ENCODE measurements at regions not wholly inside any gene's neighbourhood (a gene's known extent, or its start where the extent isn't known, plus 50 kb on each side); places are given as distances from the start of the nearest gene placed in this dataset.
A peak's percentile ranks its signal among the peaks of the same experiment; 100 is the strongest.

DNA sequence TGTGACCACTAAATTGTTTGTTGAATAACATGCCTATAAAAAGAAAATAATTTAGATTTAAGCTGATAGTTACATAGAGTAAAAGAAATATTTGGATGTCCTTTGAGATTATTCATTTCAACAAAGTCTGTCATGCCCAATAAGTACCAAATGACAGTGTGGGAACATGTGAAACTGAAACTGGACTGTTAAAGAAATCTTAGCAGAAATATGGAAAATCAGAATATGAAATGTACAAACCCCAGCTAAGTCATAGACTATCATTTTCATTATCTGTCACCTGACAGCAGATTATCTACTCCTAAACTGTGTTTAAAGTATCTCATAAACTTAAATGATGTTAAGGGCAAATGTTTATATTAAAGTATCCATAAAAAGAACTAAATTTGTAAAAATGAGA is 437.8 kb upstream of the FAM241A start:
- DNase-seq (ENCODE audit: low spot score), result no peak

DNA sequence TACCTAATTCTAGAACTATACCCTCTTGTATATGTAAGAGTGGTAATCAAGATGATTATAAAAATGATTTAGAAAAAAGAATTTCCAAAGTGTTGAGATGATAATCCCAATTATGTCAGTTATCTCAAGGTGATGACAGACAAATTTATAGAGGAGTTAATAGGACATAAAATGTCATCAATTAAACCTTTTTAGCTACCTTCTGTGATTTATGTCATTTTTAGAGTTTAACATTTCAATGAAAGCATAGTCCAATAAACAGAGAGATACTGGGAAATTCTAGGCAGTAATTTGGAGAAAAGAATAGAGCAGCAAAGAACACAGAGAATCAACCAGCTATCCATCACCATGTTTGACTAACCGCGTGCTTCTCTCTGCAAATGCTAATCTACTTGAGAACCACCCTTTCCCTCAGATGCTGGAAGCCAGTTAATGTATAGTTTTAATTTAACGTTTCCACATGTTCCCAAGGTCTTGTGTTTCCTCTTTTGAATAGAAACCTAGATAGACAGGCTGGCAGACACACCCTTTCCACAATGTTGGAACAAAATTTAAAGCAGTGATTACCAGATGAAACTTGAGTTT is 433.1 kb upstream of the FAM241A start:
- no peak for DNase-seq (ENCODE audit: low spot score)

DNA sequence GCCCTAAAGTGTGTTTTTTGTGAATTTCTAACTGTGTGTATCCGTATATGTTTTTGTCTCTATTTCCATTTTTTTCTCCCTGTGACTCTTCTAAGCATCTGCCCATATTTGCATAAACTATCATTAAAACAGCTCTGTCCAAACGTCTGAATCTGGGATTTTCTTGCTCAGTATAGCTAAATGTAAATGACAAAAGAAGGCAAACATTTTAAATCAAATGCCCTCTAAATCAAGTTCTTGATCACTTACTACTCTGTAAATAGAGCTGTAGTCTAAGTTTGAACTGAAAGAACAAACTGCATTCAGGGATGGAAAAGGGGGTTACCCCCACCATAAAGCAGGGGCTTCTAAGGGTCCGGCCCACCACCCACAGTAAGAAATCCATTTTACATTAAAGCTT is 432.0 kb upstream of the FAM241A start:
- no peak for DNase-seq (ENCODE audit: low spot score)

DNA sequence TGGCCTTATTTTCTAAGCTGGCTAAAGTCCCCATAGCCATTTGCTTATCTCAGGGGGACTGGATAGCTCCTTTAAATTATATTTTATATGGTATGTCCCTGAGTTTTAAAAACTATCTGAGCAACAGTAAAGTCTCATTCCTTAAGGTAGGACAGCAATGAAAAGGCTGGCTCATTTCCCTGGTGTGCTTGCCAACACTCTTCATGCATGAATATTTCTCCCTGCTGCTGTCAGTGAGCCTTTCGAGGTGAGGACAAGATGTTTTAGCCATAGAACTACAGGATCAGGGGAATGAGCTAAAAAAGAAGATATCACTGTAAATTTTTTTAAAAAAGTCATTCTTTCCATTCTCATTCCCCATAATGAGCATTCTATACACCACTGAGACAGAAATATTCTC is 427.3 kb upstream of the FAM241A start:
- DNase-seq (ENCODE audit: low spot score), result no peak

DNA sequence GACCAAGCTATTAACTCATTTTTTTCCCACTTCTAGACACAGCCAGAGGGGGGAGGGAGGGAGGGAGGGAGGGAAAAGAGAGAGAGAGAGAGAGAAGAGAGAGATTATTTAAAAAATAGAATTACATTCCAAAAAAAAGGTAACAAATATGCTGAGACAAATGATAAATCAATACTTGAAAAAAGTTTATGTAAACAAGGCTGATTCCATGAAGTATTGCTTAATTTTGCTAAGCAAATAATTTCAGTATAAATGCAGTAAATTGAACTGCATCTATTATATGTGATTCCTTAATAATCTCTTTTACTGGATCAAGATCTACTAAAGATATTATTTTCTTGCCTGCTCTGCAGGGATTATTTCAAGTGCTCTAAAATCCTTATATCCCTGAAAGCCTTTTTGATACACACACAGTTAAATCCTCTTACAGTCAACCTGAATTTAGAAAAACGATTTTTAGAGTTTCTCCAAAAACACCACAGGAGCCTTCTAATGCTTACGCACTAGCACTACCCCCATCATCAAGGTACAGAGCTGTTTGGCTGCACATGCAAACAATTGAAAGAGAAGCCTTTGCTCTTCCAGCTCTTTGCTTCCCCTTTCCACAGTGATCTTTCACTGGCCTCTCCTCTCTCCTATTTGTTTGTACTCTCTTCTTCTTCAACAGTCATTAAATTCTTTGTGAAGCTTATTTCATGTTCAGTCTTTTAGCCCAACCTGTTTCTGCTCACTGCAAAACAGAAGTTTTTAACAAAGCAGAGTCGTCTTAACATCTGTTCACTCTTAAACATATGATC is 426.3 kb upstream of the FAM241A start:
- no peak for DNase-seq (ENCODE audit: low spot score)

DNA sequence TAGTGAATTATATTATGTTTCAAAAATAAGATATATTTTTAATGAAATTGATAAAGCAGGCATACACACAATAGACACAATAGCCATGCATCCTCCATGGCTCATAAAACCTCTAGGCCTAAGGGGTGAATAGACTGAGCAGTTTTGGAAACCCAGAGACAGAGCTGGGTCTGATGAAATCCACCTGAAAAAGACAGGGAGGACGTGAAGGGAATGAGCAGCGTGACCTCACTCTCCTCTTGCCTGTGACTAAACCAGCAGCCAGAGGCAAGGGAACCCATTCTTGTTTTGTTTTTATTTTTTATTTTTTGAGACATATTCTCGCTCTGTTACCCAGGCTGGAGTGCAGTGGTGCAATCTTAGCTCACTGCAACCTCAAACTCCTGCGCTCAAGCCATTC is 424.4 kb upstream of the FAM241A start:
- no peak for DNase-seq (ENCODE audit: low spot score)

DNA sequence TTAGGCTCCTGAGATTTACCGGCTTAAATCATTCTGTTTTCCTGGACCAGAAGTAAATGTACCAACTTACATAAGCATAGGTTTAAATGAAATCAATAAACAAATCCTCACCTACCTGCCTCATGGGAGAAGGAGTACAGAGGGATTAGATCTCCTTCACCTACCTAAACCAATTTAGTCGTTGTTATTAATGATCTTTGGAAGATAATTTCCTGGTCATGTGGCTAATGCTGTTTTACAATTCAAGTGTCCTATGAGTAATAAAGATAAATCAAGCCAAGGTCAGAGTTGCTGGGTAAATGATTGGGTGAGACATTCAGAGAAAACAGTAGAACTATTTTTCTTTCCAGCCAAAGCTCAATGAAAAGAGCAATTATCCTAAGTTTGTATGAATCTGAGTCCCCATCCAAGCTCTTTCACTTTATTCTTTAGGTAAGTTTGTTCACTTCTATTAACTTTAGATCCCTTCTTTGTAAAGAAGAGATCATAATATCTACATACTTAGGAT is 423.0 kb upstream of the FAM241A start:
- DNase-seq (ENCODE audit: low spot score), result no peak

DNA sequence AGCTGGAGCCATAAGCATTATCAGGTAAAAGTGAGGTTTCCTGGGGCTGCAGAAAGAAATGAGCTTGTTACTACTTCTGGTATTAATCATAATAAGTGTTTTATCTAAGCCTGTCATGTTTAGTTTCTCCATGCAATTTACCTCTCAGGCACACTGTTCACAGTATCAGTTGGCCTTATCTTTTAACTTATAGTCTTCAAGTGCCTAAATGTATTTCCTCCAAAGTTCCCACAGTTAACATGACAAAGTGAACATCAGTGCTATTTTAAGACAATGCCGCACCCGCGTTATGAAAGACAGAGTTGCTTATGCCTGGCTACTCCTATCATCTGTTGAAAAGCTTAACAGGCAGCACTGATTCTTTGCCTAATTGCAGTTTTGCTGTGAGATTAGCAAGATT is 408.7 kb upstream of the FAM241A start:
- DNase-seq (ENCODE audit: low spot score), result peak; percentile 79

DNA sequence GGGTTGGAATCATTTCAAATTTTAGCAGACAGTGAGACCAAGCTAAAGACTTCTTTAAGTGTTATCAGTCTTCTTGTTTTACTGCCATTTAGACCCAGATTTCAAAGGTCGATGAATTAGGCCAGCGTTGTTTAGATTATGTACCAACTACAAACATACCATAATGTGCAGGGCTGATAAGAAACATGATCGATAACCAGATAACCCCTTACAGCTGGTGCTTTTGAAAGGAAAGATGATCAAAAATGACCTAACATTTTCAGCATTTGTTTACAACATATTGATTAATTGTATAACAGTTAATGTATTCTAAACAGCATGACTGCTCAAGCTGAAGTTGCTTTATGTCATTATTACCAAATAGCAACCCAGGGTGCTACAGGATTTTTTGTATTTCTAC is 400.4 kb upstream of the FAM241A start:
- no peak for DNase-seq (ENCODE audit: low spot score)

DNA sequence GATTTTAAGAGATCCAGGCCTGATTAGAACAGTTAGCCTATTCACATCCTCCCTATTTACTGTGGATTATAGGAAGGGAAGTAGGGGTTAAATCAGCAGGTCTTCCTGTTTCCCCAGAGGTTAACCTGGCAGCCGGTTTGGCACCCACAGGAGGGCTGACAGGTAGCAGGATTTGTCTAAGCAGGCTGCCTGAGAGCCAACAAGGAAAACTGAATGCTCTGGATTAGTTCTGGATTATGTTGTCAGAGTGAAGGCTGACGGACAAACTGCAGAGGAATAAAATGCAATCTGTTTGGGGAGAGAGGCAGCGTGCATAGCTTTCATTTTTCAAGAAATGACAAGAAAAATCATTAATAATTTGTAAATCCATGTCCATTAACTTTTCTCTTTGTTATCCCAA is 397.1 kb upstream of the FAM241A start:
- DNase-seq (ENCODE audit: low spot score), result no peak

DNA sequence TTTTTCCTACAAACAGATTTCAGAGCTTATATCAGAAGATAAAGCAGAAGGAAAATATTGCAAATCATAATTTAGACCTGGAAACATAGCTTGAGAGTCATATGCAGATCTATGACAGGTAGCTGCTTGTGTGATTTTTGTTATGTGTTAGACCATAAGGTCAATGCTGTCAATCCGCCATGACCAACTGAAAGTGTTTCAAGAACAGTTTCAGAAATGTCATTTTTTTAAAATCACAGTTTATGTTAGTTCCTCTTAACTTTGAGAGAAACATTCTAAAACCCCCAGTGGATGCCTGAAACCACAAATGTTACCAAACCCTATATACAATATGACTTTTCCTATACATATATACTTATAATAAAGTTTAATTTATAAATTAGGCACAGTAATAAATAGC is 391.3 kb upstream of the FAM241A start:
- DNase-seq (ENCODE audit: low spot score), result no peak

DNA sequence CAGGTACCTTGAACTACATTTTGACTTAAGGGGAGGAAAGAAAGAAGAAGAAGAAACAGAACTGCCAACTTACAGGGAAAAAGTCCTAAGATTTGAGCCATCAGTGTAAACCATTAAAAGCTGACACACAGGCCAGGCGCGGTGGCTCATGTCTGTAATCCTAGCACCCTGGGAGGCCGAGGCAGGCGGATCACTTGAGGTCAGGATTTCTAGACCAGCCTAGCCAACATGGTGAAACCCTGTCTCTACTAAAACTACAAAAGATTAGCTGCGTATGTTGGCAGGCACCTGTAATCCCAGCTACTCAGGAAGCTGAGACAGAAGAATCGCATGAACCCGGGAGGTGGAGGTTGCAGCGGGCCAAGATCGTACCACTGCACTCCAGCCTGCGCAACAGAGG is 389.7 kb upstream of the FAM241A start:
- DNase-seq (ENCODE audit: low spot score), result no peak

DNA sequence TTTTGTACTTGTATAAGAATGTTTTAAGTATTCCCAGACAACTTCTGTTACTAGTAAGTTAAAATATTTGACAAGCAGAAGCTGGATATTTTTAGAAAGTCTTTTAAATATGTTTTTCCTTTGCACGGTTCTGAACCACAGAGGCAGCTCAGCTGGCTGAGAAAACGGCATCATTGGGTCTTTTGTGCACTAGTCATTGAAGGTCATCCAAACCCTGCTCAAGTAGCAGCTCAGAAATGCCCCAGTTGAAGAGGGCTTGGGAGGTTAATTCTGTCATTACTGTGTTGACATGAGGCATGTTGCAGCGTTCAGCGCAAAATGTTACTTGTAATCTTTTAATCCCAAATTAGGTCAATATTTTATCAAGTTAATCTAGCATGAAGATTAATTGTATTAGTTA is 383.7 kb upstream of the FAM241A start:
- no peak for DNase-seq (ENCODE audit: low spot score)

DNA sequence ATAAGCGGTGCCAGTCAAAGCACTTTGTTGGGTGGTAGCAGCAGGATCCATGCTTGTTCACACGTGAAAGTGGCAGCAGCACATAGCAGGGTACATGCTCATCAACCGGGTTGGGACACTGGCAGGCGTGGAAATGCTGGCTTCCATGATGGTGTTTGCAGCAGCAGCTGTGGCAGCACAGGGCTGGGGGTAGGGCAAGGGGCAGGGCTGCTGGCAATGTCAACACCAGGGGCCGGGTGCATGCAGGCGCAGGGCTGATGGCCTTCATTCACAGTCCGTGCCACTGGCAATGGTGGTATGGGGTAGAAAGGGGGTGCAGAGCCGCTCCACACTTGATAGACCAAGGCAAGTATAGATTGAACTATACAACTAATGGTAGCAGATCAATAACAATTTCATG is 374.7 kb upstream of the FAM241A start:
- no peak for DNase-seq (ENCODE audit: low spot score)

DNA sequence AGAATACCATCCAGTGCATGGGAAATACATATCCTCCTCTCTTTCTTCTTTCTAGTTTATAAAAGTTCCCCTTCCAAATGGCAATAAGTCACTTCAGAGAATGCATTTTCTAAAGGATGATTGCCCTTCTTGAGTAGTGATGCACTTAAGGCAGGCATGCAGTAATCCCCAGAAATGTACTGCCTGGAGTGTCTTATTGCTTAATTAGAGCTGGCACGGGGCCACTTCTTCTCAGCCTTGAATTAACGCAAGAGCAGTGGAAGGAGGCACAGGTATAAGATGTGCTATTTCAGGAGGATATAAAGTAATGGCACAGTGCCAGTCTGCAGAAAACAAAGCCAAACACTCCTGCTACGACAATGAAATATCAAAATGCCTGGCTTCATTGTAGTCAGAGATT is 371.4 kb upstream of the FAM241A start:
- DNase-seq (ENCODE audit: low spot score), result no peak

DNA sequence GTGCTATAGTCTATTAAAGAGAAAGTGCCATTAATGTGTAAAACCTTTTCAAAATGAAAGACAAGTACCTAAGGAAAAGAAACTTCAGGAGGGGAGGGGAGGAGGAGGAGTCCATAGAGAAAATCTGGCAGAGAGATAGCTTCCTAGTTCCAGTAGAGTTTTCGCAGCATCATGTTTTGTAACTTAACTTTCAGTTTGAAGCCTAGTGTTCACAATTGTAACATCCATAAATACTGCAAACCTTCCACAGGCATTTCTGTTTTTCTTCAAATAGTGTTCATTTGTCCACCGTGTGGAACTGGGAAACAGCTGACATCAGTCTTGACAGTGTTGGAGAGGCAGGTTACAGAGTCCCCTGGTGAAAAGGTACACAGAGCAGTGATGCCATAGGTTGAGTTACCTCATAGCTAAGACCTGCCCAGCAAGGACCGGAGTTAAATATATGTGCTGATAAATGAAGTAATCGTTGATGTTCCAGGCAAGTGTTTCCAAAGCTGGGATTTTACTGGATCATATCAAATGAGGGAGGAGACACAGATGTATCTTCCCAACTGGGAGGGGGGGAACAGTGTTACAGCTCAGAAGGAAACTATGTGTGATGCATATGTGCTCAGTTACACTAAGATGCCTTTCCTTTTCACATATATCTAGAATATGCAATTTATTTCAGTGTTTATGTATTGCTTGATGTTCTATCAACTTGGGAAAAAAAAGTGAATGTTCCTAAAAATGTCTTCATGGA is 369.5 kb upstream of the FAM241A start:
- DNase-seq (ENCODE audit: low spot score), result no peak

DNA sequence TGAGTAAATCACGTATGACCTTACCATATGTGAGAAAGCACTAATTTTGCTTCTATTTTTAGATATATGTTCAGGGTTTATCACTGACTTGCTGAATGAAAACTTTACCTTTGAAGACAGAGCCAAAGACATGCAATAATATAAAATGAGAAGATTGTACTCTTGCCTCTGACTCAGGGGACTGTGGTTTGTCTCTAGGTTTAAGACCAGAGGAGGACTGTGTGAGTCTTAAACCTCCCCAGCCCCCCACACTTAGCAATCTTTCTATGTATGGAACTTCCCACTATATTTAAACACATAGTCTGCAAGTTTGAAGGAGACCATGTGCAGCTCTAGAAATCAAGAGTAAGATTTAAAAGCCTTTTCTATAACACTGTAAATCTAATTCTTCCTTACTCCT is 368.7 kb upstream of the FAM241A start:
- DNase-seq (ENCODE audit: low spot score), result no peak

DNA sequence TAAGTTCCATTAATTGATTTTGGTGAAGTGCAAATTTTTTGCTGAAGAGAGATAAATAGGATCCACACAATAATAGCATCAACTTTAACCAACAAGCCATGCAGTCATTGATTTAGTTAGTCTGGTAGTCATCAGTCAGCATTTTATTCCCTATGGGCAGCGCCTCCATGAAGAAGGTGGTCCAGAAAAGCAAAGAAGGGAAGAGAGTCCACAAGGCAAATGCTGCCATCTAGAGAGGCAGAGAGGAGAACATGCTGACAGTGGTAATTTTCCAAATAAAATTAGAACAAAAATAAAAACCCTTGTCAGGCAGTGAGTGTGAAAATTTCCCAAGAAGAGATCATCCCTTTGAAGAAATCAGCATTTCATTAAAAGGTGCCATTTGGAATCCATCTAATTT is 366.7 kb upstream of the FAM241A start:
- DNase-seq (ENCODE audit: low spot score), result peak; percentile 79

DNA sequence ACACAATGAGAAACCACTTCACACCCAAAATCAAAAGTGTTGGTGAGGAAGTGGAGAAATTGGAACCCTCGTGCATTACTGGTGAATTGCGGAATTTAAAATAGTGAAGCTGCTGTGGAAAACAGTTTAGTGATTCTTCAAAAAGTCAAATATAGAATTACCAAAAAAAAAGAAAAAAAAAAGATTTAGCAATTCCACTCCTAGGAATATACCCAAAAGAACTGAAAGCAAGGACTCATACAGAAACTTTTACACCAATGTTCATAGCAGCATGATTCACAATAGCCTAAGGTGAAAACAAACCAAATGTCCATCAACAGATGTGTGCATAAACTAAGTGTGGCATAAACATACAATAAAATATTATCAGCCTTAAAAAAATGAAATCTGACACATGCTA is 364.3 kb upstream of the FAM241A start:
- DNase-seq (ENCODE audit: low spot score), result no peak

DNA sequence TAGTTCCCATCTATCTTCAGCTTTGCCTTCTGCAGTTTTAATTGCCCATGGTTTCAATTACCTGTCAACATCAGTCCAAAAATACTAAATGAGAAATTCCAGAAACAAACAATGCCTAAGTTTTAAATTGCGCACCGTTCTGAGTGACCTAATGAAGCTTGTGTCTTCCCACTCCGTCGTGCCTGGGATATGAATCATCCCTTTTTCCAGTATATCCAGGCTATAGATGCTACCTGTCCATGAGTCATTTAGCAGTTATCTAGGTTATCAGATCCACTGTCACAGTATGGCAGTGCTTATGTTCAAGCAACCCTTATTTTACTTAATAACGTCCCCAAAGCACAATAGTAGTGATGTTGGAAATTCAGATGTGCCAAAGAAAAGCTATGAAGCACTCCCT is 363.6 kb upstream of the FAM241A start:
- peak; percentile 97 for DNase-seq (ENCODE audit: low spot score)

DNA sequence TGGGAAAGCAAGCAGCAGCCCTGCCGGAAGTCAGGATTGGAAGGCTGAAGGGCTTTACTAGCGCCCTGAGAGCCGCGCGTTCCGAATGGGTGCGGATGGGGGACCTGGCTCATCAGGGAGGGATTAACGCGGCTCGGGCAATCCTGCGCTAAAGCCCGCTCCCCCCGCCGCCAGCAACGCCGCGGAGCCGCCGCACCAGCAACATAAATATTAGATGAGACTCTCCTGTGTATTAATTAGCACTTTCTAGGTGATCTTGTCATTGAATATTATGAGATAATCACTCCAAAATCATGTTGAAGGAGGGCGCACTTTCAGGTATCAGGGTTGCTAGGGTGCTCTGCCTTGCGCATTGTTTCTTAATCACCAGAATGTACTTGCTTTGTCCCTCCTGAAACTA is 357.2 kb upstream of the FAM241A start:
- no peak for DNase-seq (ENCODE audit: low spot score)

DNA sequence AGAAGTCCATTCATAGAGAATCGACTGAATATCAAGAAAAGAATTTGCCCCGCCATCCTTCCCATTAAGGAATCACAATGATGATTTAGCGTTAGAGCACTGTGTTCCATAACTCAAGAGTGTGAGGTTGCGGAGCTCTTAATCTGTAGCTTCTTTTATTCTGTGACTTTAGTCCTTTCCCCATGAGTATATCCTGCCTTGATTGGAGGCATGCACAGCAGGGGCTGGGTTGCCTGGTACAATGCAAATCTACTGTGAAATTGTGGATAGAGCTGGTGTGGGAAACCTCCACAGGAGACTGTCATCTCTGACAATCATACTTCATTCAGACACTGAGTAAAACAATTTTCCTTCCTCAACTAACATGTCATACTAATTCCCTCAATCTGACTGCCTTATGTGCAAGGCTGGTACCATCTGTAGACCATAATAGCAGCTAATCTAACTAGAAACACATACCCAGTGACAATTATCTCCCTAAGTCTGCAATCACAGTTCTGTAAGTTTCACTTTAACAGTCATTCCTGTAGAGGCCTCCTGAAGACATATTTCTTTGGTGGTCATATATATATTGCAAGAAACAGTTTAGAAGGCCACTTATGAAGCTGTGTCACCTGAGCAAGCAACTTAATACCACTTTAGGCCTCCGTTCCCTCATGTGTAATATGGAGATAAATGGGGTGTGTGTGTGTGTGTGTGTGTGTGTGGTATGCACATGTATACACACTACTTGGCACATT is 355.2 kb upstream of the FAM241A start:
- DNase-seq (ENCODE audit: low spot score), result no peak
